ENCODE measurements at regions not wholly inside any gene's neighbourhood (a gene's known extent, or its start where the extent isn't known, plus 50 kb on each side); places are given as distances from the start of the nearest gene placed in this dataset.

GRCh38 chr10:9004736-9005135 lies 950.2 kb downstream of the GATA3 start:
- no peak for TF ChIP-seq POLR2A (IDR thresholded peaks at IDR 0.05; ENCODE audit: low read length)
- TF ChIP-seq GATA1 (IDR thresholded peaks at IDR 0.05; ENCODE audit: low read depth, low read length), result no peak
